Astrocyte (in vitro differentiated cells and primary cell): ENCODE measurements at regions not wholly inside any gene's neighbourhood (a gene's known extent, or its start where the extent isn't known, plus 50 kb on each side); places are given as distances from the start of the nearest gene placed in this dataset.

Source experiments
- CTCF ChIP-seq: IDR thresholded peaks from 2 replicates; pipeline ENCODE4 v1.5.1; 2011; ENCODE audit warnings: low read depth, mild to moderate bottlenecking, inconsistent platforms, low read length, moderate library complexity; ENCODE audit not compliant: insufficient read depth
- EZH2 ChIP-seq: IDR thresholded peaks from 2 replicates; pipeline ENCODE4 v1.6.1; 2012; ENCODE audit warnings: mild to moderate bottlenecking, low read length, inconsistent platforms; ENCODE audit not compliant: insufficient read depth

GRCh38 chr20:22779878-22780277 is 195.5 kb upstream of the FOXA2 start:
- TF ChIP-seq CTCF (no peak), EZH2 (no peak)
